H9 (cell line): ENCODE measurements at regions not wholly inside any gene's neighbourhood (a gene's known extent, or its start where the extent isn't known, plus 50 kb on each side); places are given as distances from the start of the nearest gene placed in this dataset.

ENCODE experiments used
- DNase-seq: peaks from one replicate; pipeline ENCODE4 v3.0.0-alpha.2; 2017
- H2AFZ ChIP-seq: one replicate; pipeline ENCODE4 v1.6.1; 2013; ENCODE audit warnings: mild to moderate bottlenecking, low read length, control low read depth, moderate library complexity
- H2AK5ac ChIP-seq: 2 replicates; pipeline ENCODE4 v1.6.1; 2013; ENCODE audit warnings: low read length, control low read depth, mixed read lengths; ENCODE audit not compliant: insufficient read length
- H2BK120ac ChIP-seq: one replicate; pipeline ENCODE4 v1.6.1; 2013; ENCODE audit warnings: low read depth, mild to moderate bottlenecking, low read length, control low read depth, inconsistent platforms; ENCODE audit not compliant: poor library complexity, severe bottlenecking
- H2BK12ac ChIP-seq: 2 replicates; pipeline ENCODE4 v1.6.1; 2013; ENCODE audit warnings: low read length, control low read depth, mixed read lengths, low read depth; ENCODE audit not compliant: insufficient read length
- H2BK15ac ChIP-seq: 2 replicates; pipeline ENCODE4 v1.6.1; 2013; ENCODE audit warnings: low read depth, low read length, control low read depth
- H2BK20ac ChIP-seq: one replicate; pipeline ENCODE4 v1.6.1; 2013; ENCODE audit warnings: low read depth, mild to moderate bottlenecking, low read length, control low read depth, inconsistent platforms; ENCODE audit not compliant: poor library complexity, severe bottlenecking
- H2BK5ac ChIP-seq: 2 replicates; pipeline ENCODE4 v1.6.1; 2013; ENCODE audit warnings: low read length, control low read depth, mixed read lengths; ENCODE audit not compliant: insufficient read length
- H3K14ac ChIP-seq: 2 replicates; pipeline ENCODE4 v1.6.1; 2013; ENCODE audit warnings: low read length, control low read depth; ENCODE audit not compliant: insufficient read depth
- H3K18ac ChIP-seq: 2 replicates; pipeline ENCODE4 v1.6.1; 2013; ENCODE audit warnings: low read depth, mild to moderate bottlenecking, mixed read lengths, low read length, control low read depth; ENCODE audit not compliant: insufficient read length
- H3K23ac ChIP-seq: 2 replicates; pipeline ENCODE4 v1.6.1; 2013; ENCODE audit warnings: low read length, control low read depth, mixed read lengths, low read depth; ENCODE audit not compliant: insufficient read length
- H3K23me2 ChIP-seq: 2 replicates; pipeline ENCODE4 v1.6.1; 2013; ENCODE audit warnings: low read depth, mild to moderate bottlenecking, mixed read lengths, low read length, control low read depth; ENCODE audit not compliant: insufficient read length, poor library complexity, severe bottlenecking
- H3K27ac ChIP-seq: 2 replicates; pipeline ENCODE4 v1.5.1; 2013; ENCODE audit warnings: low read length, control low read depth, mixed read lengths, low read depth; ENCODE audit not compliant: insufficient read length
- H3K27me3 ChIP-seq: 2 replicates; pipeline ENCODE4 v1.6.1; 2013; ENCODE audit warnings: low read length, control low read depth, inconsistent platforms; ENCODE audit not compliant: insufficient read depth
- H3K4ac ChIP-seq: 2 replicates; pipeline ENCODE4 v1.6.1; 2013; ENCODE audit warnings: low read depth, mild to moderate bottlenecking, control low read depth, inconsistent platforms, low read length, moderate library complexity
- H3K4me1 ChIP-seq: 2 replicates; pipeline ENCODE4 v1.6.1; 2013; ENCODE audit warnings: low read length, control low read depth, inconsistent platforms; ENCODE audit not compliant: insufficient read depth
- H3K4me2 ChIP-seq: 2 replicates; pipeline ENCODE4 v1.6.1; 2013; ENCODE audit warnings: low read length, control low read depth, mixed read lengths; ENCODE audit not compliant: insufficient read length, insufficient read depth
- H3K56ac ChIP-seq: 2 replicates; pipeline ENCODE4 v1.6.1; 2013; ENCODE audit warnings: low read depth, mild to moderate bottlenecking, mixed read lengths, low read length, control low read depth; ENCODE audit not compliant: insufficient read length
- H3K79me1 ChIP-seq: 2 replicates; pipeline ENCODE4 v1.6.1; 2013; ENCODE audit warnings: low read depth, mild to moderate bottlenecking, moderate library complexity, low read length, control low read depth, inconsistent platforms; ENCODE audit not compliant: insufficient read depth, poor library complexity, severe bottlenecking
- H3K79me2 ChIP-seq: 2 replicates; pipeline ENCODE4 v1.6.1; 2013; ENCODE audit warnings: low read length, control low read depth, inconsistent platforms; ENCODE audit not compliant: insufficient read depth
- H3K9ac ChIP-seq: 2 replicates; pipeline ENCODE4 v1.6.1; 2013; ENCODE audit warnings: low read length, control low read depth, mixed read lengths; ENCODE audit not compliant: insufficient read length; ENCODE audit errors: extremely low read depth
- H3K9me3 ChIP-seq: one replicate; pipeline ENCODE4 v1.6.1; 2013; ENCODE audit warnings: low read depth, low read length, inconsistent platforms; ENCODE audit not compliant: control insufficient read depth
- H3T11ph ChIP-seq: one replicate; pipeline ENCODE4 v1.6.1; 2013; ENCODE audit warnings: mild to moderate bottlenecking, low read length, control low read depth, inconsistent platforms
- H4K20me1 ChIP-seq: one replicate; pipeline ENCODE4 v1.6.1; 2013; ENCODE audit not compliant: control insufficient read depth, insufficient read length, insufficient read depth
- H4K5ac ChIP-seq: 2 replicates; pipeline ENCODE4 v1.6.1; 2013; ENCODE audit warnings: low read depth, mild to moderate bottlenecking, mixed read lengths, low read length, control low read depth; ENCODE audit not compliant: insufficient read length
- H4K8ac ChIP-seq: replicated peaks from 2 replicates; pipeline ENCODE4 v1.6.1; 2013; ENCODE audit warnings: low read length, control low read depth, mixed read lengths, low read depth; ENCODE audit not compliant: insufficient read length
- H4K91ac ChIP-seq: 2 replicates; pipeline ENCODE4 v1.6.1; 2013; ENCODE audit warnings: low read depth, mild to moderate bottlenecking, moderate library complexity, mixed read lengths, low read length, control low read depth; ENCODE audit not compliant: insufficient read length
- H3K27ac Mint-ChIP-seq, 3 experiments: 2 replicates in 2 of 3; 3 replicates in 1 of 3; pipeline ENCODE4 v1.8.0; 2020 to 2021; ENCODE audit warnings: mixed read lengths in 3 of 3, mild to moderate bottlenecking in 1 of 3, moderate library complexity in 1 of 3
- H3K27me3 Mint-ChIP-seq: 2 replicates; pipeline ENCODE4 v1.8.0; 2021; ENCODE audit warnings: low read depth, mild to moderate bottlenecking, moderate library complexity, mixed read lengths
- H3K36me3 Mint-ChIP-seq, 3 experiments: 2 replicates in 2 of 3; 3 replicates in 1 of 3; pipeline ENCODE4 v1.8.0; 2020 to 2021; ENCODE audit warnings: low read depth in 3 of 3, mixed read lengths in 3 of 3; ENCODE audit not compliant: insufficient read depth in 1 of 3
- H3K4me1 Mint-ChIP-seq, 2 experiments: 2 replicates each; pipeline ENCODE4 v1.8.0; 2020; ENCODE audit warnings: mixed read lengths in 2 of 2
- H3K4me3 Mint-ChIP-seq, 2 experiments: 2 replicates in 1 of 2; 3 replicates in 1 of 2; pipeline ENCODE4 v1.8.0; 2020 to 2021; ENCODE audit warnings: mild to moderate bottlenecking in 2 of 2, mixed read lengths in 2 of 2, moderate library complexity in 1 of 2
- H3K9me3 Mint-ChIP-seq, 2 experiments: 2 replicates in 1 of 2; 3 replicates in 1 of 2; pipeline ENCODE4 v1.8.0; 2020; ENCODE audit warnings: mild to moderate bottlenecking in 2 of 2, mixed read lengths in 2 of 2, moderate library complexity in 1 of 2
- CTCF ChIP-seq: fragments of 200-600 bp; sonication (generic); conservative IDR thresholded peaks from 3 replicates; pipeline ENCODE4 v1.8.0; 2021; ENCODE audit warnings: antibody characterized with exemption, mild to moderate bottlenecking
- WGBS: extraction: QIAGEN DNeasy Blood & Tissue Kit; methylation state at CpG from one replicate; pipeline ENCODE4 v1.1.7; 2013; ENCODE audit warnings: missing lambda C conversion rate, low lambda C conversion rate, mixed read lengths; ENCODE audit not compliant: insufficient read length; ENCODE audit errors: extremely low coverage; 5-methylcytosine and 5-hydroxymethylcytosine counted together

GRCh38 chr7:25884265-25884828 is 267.7 kb upstream of the NFE2L3 start:
- Histone ChIP-seq H2BK120ac (no peak overlapping the region), H2BK15ac (no peak overlapping the region), H3K79me2 (no peaks in the 10 kb centered on the region; the same call in 1 of the 2 replicates), H3K4me1 (no peaks in the 10 kb centered on the region; the same call in 1 of the 2 replicates), H2AFZ (no peak overlapping the region), H2AK5ac (no peak overlapping the region), H3K4ac (no peak overlapping the region), H3K23me2 (no peaks in the 10 kb centered on the region), H3K4me2 (no peak overlapping the region), H3K56ac (no peak overlapping the region), H3T11ph (no peak overlapping the region), H4K91ac (no peak overlapping the region), H4K5ac (no peak overlapping the region), H3K9me3 (no peaks in the 10 kb centered on the region), H3K23ac (no peak overlapping the region), H3K18ac (no peak overlapping the region), H2BK20ac (no peak overlapping the region), H3K9ac (no peak overlapping the region), H3K27me3 (no peaks in the 10 kb centered on the region), H2BK5ac (no peak overlapping the region), H3K14ac (no peak overlapping the region), H3K27ac (no peak overlapping the region), H2BK12ac (no peak overlapping the region), H4K20me1 (no peaks in the 10 kb centered on the region), H3K79me1 (no peaks in the 10 kb centered on the region), H4K8ac (no peak overlapping the region)
- Mint-ChIP-seq H3K9me3 (no peaks in the 10 kb centered on the region), H3K4me1 (peaks cover 4 to 5% of the 10 kb centered on the region in 2 experiments; a peak in 2 of 4 replicates), H3K27me3 (peaks cover 8% of the 10 kb centered on the region), H3K36me3 (no peaks in the 10 kb centered on the region), H3K4me3 (no peak overlapping the region), H3K27ac (no peak overlapping the region)
- WGBS, result no CpG with 5 or more reads among the region's 13 CpGs
- no peak for DNase-seq
- no peak for TF ChIP-seq CTCF
